ENCODE measurements at regions not wholly inside any gene's neighbourhood (a gene's known extent, or its start where the extent isn't known, plus 50 kb on each side); places are given as distances from the start of the nearest gene placed in this dataset.
"Not testable (repeated sequence)": the region's sequence is repeated elsewhere in the genome, so short reads cannot be mapped to it uniquely, and the experiment has no call there.

DNA sequence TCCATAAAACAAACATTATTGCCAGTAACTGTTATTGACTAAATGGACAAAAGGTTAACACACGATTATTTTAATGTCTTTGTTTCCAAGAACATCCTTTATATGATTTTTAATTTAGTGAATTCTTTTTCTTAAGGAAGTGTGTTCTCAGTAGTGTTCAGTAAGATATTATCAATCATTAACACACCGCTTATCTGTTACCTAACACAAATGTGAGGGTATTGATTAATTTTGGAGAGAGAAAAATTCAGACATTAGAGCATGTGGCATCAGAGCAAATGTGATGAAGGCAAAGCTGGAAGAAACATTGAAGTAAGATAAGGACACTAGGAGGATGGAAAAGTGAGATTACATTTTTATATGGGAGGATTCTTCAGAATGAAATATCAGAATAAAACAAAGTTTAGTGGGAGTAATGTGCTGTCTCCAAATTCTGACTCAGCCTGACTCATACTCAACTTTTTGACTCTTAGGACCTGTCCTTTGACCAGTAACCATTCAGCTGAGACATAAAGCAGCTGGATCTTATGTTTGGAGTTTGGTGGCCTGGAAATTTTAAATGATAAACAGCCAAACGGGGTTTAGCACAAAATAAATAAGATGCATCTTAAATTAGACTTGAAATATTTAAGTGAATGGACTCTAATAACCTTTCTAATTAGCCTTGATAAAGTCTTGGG, 348.6 kb downstream of the CD109 start:
- TF ChIP-seq, protein P1, sequence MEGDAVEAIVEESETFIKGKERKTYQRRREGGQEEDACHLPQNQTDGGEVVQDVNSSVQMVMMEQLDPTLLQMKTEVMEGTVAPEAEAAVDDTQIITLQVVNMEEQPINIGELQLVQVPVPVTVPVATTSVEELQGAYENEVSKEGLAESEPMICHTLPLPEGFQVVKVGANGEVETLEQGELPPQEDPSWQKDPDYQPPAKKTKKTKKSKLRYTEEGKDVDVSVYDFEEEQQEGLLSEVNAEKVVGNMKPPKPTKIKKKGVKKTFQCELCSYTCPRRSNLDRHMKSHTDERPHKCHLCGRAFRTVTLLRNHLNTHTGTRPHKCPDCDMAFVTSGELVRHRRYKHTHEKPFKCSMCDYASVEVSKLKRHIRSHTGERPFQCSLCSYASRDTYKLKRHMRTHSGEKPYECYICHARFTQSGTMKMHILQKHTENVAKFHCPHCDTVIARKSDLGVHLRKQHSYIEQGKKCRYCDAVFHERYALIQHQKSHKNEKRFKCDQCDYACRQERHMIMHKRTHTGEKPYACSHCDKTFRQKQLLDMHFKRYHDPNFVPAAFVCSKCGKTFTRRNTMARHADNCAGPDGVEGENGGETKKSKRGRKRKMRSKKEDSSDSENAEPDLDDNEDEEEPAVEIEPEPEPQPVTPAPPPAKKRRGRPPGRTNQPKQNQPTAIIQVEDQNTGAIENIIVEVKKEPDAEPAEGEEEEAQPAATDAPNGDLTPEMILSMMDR (IDR thresholded peaks at IDR 0.05) = no peak
- Mint-ChIP-seq H3K27me3 (ENCODE audit: low read depth) (no peaks in the 10 kb centered on the region), H3K27ac (ENCODE audit: unreplicated experiment) (no peak overlapping the region), H3K4me3 (ENCODE audit: unreplicated experiment) (no peak overlapping the region), H3K9me3 (ENCODE audit: low read depth) (peaks cover 15% of the 10 kb centered on the region), H3K36me3 (ENCODE audit: low read depth) (no peaks in the 10 kb centered on the region), H3K4me1 (ENCODE audit: low read depth) (peaks cover 28% of the 10 kb centered on the region)
- no peak for DNase-seq (ENCODE audit: low spot score)

DNA sequence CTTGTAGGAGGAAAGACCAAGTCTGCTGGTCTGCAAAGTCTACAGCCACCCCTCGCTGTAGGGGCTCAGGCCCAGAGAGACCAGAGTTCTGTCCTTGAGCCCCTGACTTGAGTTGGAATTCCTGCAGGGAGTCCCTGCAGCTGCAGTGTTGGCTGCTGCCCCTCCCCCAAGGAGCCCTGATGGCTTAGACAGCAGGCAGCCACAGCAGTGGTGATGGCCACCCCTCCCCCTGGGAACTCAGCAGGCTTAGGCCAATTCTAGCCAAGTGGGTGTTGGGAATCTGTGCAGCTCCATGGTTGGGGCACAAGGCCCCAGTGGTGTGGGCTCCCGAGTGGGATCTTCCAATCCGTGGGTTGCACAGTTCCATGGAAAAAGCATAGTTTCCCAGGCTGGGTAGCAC, 345.4 kb downstream of the CD109 start:
- no peaks in the 10 kb centered on the region for H3K27me3 Mint-ChIP-seq (ENCODE audit: low read depth)
- no peak overlapping the region for H3K4me3 Mint-ChIP-seq (ENCODE audit: unreplicated experiment)
- TF ChIP-seq, protein P1 (IDR thresholded peaks at IDR 0.05) = no peak
- no peak for DNase-seq (ENCODE audit: low spot score)
- H3K36me3 Mint-ChIP-seq (ENCODE audit: low read depth) = peaks cover 2% of the 10 kb centered on the region
- H3K4me1 Mint-ChIP-seq (ENCODE audit: low read depth) = peaks cover 22% of the 10 kb centered on the region
- H3K27ac Mint-ChIP-seq (ENCODE audit: unreplicated experiment) = no peak overlapping the region
- peaks cover 29% of the 10 kb centered on the region for H3K9me3 Mint-ChIP-seq (ENCODE audit: low read depth)

DNA sequence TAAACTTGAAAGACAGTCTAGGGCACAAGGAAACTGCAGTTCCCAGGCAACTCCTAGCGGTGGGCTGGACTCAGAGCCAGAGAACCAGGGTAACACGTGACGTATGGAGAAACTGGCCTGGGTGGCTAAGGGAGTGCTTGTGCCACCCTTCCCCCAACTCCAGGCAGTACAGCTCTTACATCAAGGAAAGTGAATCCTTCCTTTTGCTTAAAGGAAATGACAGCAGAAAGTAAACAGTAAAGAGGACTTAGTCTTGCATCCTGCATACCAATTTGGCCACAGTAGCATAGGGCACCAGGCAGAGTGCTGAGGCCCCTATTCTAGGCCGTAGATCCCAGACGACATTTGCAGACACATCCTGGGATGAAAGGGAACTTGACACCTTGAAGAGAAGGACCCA, 322.8 kb downstream of the CD109 start:
- TF ChIP-seq, protein P1 (IDR thresholded peaks at IDR 0.05) = no peak
- Mint-ChIP-seq H3K4me1 (ENCODE audit: low read depth) (peaks cover 5% of the 10 kb centered on the region), H3K9me3 (ENCODE audit: low read depth) (peaks cover 13% of the 10 kb centered on the region), H3K27me3 (ENCODE audit: low read depth) (peaks cover 5% of the 10 kb centered on the region), H3K36me3 (ENCODE audit: low read depth) (no peaks in the 10 kb centered on the region), H3K4me3 (ENCODE audit: unreplicated experiment) (no peak overlapping the region), H3K27ac (ENCODE audit: unreplicated experiment) (no peak overlapping the region)
- DNase-seq (ENCODE audit: low spot score) = no peak

DNA sequence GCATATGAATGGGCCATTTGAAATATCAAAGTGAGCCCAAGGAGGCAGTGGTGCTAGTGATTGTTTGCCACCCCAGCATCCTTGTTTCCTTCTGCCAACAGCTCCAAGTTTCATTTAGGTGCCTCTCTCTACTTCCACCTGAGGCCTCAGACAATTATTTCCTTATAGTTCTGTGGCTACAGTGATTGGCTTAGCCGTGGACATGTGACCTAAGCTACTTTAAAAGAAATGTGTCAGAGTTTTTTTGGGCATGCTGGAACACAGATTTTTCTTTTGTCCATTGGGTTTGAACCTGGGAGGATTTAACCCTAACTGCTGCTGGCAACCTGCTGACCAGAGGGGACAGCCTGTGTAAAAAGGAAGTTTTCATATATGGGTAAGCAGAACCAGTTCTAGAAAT, 319.4 kb downstream of the CD109 start:
- no peak for DNase-seq (ENCODE audit: low spot score)
- TF ChIP-seq, protein P1 (IDR thresholded peaks at IDR 0.05) = no peak
- no peak overlapping the region for H3K4me3 Mint-ChIP-seq (ENCODE audit: unreplicated experiment)

DNA sequence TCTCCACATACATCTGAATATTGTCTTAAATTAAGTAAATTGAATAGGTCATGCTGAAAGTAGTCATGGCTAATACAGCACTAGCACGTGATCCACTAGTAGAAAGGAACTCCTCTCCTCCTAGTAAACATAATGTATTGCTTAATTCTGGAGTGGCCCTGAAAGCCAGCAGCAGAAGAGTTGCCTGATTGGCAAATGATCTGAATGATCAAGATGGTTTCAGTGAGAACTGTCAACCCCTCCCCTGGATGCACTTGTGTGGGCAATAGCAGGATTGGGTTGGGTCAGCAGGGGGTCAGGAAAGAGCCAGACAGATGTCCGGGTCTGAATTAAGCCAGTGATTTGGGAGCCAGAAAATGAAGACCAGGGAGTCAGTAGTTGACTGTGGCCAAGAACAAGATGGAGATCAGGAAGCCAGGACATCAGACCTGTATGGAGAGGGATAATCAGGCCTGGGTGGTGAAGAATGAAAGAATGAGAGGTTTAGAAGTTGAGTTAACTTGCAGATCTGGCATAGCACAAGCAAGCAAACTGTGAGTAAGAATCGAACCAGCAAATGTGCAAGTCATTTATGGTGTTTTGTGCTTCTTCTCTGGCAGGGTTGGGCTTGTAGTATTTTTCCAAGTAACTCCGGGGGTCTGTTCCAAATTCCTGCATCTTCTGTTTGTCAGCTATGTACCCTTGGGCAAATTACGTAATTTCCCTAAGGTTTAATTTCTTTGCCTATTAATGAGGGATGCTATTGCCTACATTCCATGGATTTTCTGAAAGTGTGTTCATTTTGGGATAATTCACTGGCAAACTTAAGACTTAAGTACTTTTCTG, 304.9 kb downstream of the CD109 start:
- Mint-ChIP-seq H3K9me3 (ENCODE audit: low read depth) (no peaks in the 10 kb centered on the region), H3K27ac (ENCODE audit: unreplicated experiment) (no peak overlapping the region), H3K27me3 (ENCODE audit: low read depth) (no peaks in the 10 kb centered on the region), H3K4me3 (ENCODE audit: unreplicated experiment) (no peak overlapping the region), H3K36me3 (ENCODE audit: low read depth) (no peaks in the 10 kb centered on the region), H3K4me1 (ENCODE audit: low read depth) (no peaks in the 10 kb centered on the region)
- TF ChIP-seq, protein P1 (IDR thresholded peaks at IDR 0.05) = no peak
- no peak for DNase-seq (ENCODE audit: low spot score)

More for the DNA sequence above, 319.4 kb downstream of the CD109 start:
- Mint-ChIP-seq H3K27me3 (ENCODE audit: low read depth) (peaks cover 2% of the 10 kb centered on the region), H3K27ac (ENCODE audit: unreplicated experiment) (no peak overlapping the region), H3K9me3 (ENCODE audit: low read depth) (peaks cover 22% of the 10 kb centered on the region), H3K4me1 (ENCODE audit: low read depth) (peaks cover 5% of the 10 kb centered on the region), H3K36me3 (ENCODE audit: low read depth) (peaks cover 3% of the 10 kb centered on the region)

DNA sequence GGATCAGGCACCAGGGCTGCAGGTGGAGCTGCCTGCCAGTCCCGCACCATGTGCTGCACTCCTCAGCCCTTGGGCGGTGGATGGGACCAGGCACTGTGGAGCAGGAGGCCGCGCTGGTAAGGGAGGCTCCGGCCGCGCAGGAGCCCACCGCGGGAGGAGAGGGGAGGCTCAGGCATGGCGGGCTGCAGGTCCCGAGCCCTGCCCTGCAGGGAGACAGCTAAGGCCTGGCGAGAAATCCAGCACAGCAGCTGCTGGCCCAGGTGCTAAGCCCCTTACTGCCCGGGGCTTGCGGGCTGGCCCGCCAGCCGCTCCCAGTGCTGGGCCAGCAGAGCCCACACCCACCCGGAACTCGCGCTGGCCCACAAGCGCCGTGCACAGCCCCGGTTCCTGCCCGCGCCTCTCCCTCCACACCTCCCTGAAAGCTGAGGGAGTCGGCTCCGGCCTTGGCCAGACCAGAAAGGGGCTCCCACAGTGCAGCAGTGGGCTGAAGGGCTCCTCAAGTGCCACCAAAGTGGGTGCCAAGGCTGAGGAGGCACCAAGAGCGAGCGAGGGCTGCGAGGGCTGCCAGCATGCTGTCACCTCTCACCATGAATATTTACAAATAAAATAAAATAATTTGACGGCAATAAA, 294.7 kb downstream of the CD109 start:
- H3K4me1 Mint-ChIP-seq (ENCODE audit: low read depth); DNase-seq (ENCODE audit: low spot score); H3K27me3 Mint-ChIP-seq (ENCODE audit: low read depth); H3K4me3 Mint-ChIP-seq (ENCODE audit: unreplicated experiment); H3K36me3 Mint-ChIP-seq (ENCODE audit: low read depth); H3K27ac Mint-ChIP-seq (ENCODE audit: unreplicated experiment); H3K9me3 Mint-ChIP-seq (ENCODE audit: low read depth): not testable (repeated sequence)

All from chondrocyte (in vitro differentiated cells).